Astrocyte of the spinal cord (primary cell): ENCODE measurements at regions not wholly inside any gene's neighbourhood (a gene's known extent, or its start where the extent isn't known, plus 50 kb on each side); places are given as distances from the start of the nearest gene placed in this dataset.
A peak's percentile ranks its signal among the peaks of the same experiment; 100 is the strongest.

Experiments
- DNase-seq: peaks from one replicate; pipeline ENCODE4 v3.0.0; 2011; ENCODE audit warnings: low read depth, low spot score
- H3K4me3 ChIP-seq: 2 replicates; pipeline ENCODE4 v1.5.1; 2011; ENCODE audit warnings: low read depth, mild to moderate bottlenecking, low read length, moderate library complexity
- CTCF ChIP-seq: IDR thresholded peaks from 2 replicates; pipeline ENCODE4 v1.5.1; 2012; ENCODE audit warnings: low read depth, mild to moderate bottlenecking, low read length, inconsistent platforms
- in situ Hi-C: cut with HindIII; loops from 2 replicates; pipeline ENCODE4 v1.10.0; 2017; ENCODE audit warnings: low sequenced_read_pairs

- no peak overlapping the region for H3K4me3 ChIP-seq
- no peak for TF ChIP-seq CTCF
- DNase-seq: no peak
- in situ Hi-C loops: no loop called here
These were observed 327.1 kb downstream of the ETAA1 start for GRCh38 chr2:67724261-67724660.

DNA sequence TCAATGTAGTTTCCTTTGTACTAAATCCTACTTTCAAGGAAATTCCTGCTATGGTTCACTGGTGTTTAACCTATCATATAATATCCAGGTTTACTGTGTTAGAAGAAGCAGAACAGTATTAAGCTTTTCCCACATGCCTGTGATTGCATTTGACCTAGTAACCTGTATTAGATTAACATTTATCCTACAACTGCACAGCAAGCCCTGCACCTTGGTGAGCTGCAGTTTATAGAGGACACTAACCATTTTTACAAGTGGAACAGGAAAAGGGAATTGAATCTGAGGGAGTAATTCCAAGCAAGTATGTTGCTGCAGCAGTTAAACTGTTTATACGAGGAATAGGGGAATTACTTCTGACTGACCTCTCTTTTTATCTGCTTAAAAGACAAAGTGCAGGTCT is 328.6 kb downstream of the ETAA1 start:
- in situ Hi-C loops: no loop called here
- no peak overlapping the region for H3K4me3 ChIP-seq
- no peak for TF ChIP-seq CTCF
- DNase-seq: no peak

GRCh38 chr2:67726416-67726815 is 329.3 kb downstream of the ETAA1 start:
- TF ChIP-seq CTCF: no peak
- in situ Hi-C loops: no loop called here
- DNase-seq: no peak
- H3K4me3 ChIP-seq: no peak overlapping the region

DNA sequence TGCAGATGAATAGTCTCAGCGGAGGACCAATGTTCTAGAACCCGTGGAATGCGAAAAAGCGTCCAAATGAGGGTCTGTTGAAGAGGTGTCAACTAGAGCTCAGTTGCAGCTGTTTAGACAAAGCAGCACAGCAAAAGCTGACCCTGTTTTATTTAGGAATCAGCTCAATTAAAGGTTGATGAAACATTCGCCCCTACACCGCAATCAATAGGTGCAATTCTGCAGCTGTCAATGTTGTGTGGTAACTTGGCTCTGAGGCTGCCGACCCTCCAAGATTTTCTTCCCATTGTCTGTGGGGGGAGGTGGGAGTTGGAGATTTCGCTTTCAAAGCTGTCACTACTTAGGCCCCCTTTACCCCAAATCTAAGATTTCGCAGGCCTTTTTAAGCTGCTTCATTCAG is 330.0 kb downstream of the ETAA1 start:
- TF ChIP-seq CTCF: no peak
- in situ Hi-C loops: no loop called here
- no peak for DNase-seq
- no peak overlapping the region for H3K4me3 ChIP-seq

DNA sequence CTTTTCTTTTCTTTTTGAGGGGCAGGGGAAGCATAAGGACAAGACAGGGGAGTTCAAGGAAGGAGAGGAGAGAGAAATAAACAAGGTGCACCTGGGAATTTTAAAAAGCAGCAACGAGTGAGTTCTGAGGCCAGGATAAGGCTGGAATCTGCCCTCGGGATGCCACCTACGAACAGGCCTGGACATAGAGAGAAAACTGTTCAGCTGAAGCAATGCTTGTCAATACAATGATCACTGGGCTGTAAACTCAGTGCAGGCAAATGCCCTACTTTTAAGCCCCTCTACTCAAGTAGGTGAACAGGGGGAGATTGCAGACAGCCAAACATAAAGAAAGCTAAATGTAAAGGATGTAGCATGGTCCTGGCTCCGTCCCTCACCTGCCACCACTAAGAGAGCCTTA is 330.5 kb downstream of the ETAA1 start:
- no peak for DNase-seq
- H3K4me3 ChIP-seq: no peak overlapping the region
- no peak for TF ChIP-seq CTCF
- in situ Hi-C loops: no loop called here

DNA sequence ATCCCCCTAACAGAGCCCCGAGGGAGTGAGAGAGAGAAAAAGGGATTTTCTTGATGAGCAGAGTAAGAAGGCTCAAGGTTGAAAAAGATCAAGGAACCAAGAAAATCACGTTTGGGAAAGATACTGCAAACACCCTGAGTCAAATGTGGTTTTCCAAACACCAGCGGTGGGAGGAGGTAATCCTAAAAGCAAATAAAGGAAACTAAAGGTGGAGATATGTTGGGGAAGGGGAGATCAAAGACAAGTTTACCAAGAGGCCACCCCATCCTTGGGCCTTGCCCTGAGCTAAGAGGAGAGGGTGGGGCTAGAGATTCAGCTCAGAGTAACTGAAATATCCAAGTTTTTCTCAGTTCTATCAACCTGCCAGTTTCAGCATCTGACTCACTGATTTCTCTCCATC is 332.3 kb downstream of the ETAA1 start:
- H3K4me3 ChIP-seq: no peak overlapping the region
- in situ Hi-C loops: no loop called here
- DNase-seq: no peak
- no peak for TF ChIP-seq CTCF

GRCh38 chr2:67733517-67733916 is 329.3 kb downstream of the C1D start:
- DNase-seq: peak; percentile 14
- TF ChIP-seq CTCF: peak; percentile 55
- in situ Hi-C loops: no loop called here
- H3K4me3 ChIP-seq: no peak overlapping the region
